H1 (cell line): ENCODE measurements at regions not wholly inside any gene's neighbourhood (a gene's known extent, or its start where the extent isn't known, plus 50 kb on each side); places are given as distances from the start of the nearest gene placed in this dataset.

Experiments
- EP300 ChIP-seq, 2 experiments: IDR thresholded peaks; 1 replicate in 1 of 2; 2 replicates in 1 of 2; pipeline ENCODE4 v1.6.1; 2011 to 2012; ENCODE audit warnings: low read depth in 2 of 2, low read length in 2 of 2, mild to moderate bottlenecking in 2 of 2, borderline replicate concordance in 1 of 2, inconsistent platforms in 1 of 2, moderate library complexity in 1 of 2
- POLR2A ChIP-seq, 2 experiments: IDR thresholded peaks; 1 replicate in 1 of 2; 2 replicates in 1 of 2; pipeline ENCODE4 v1.6.1; 2011; ENCODE audit warnings: low read depth in 2 of 2, low read length in 2 of 2, mild to moderate bottlenecking in 2 of 2; ENCODE audit errors: control extremely low read depth in 1 of 2
- POU5F1 ChIP-seq: IDR thresholded peaks from 2 replicates; pipeline ENCODE4 v1.6.1; 2011; ENCODE audit warnings: low read depth, mild to moderate bottlenecking, low read length, moderate library complexity
- RXRA ChIP-seq: IDR thresholded peaks from 2 replicates; pipeline ENCODE4 v1.6.1; 2011; ENCODE audit warnings: low read depth, mild to moderate bottlenecking, low read length, moderate library complexity; ENCODE audit not compliant: insufficient read depth
- TF ChIP-seq, protein P1 (sequence below), 3 experiments: IDR thresholded peaks; 1 replicate in 2 of 3; 2 replicates in 1 of 3; pipeline versions ENCODE4 v1.5.1 to v1.6.1; 2011; ENCODE audit warnings: low read length in 3 of 3, mild to moderate bottlenecking in 3 of 3, inconsistent platforms in 2 of 3, low read depth in 1 of 3, moderate library complexity in 1 of 3; ENCODE audit not compliant: insufficient read depth in 1 of 3; ENCODE audit errors: control extremely low read depth in 1 of 3

GRCh38 chr2:23118313-23118712 is 266.7 kb upstream of the KLHL29 start:
- no peak for TF ChIP-seq EP300 (IDR thresholded peaks at IDR 0.05; ENCODE audit: borderline replicate concordance in 1 of 2, low read depth in 2 of 2, low read length in 2 of 2)
- no peak for TF ChIP-seq RXRA
- TF ChIP-seq, protein P1, sequence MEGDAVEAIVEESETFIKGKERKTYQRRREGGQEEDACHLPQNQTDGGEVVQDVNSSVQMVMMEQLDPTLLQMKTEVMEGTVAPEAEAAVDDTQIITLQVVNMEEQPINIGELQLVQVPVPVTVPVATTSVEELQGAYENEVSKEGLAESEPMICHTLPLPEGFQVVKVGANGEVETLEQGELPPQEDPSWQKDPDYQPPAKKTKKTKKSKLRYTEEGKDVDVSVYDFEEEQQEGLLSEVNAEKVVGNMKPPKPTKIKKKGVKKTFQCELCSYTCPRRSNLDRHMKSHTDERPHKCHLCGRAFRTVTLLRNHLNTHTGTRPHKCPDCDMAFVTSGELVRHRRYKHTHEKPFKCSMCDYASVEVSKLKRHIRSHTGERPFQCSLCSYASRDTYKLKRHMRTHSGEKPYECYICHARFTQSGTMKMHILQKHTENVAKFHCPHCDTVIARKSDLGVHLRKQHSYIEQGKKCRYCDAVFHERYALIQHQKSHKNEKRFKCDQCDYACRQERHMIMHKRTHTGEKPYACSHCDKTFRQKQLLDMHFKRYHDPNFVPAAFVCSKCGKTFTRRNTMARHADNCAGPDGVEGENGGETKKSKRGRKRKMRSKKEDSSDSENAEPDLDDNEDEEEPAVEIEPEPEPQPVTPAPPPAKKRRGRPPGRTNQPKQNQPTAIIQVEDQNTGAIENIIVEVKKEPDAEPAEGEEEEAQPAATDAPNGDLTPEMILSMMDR (IDR thresholded peaks at IDR 0.05; ENCODE audit: control extremely low read depth in 1 of 3, insufficient read depth in 1 of 3, low read depth in 1 of 3, low read length in 3 of 3): no peak
- TF ChIP-seq POLR2A (IDR thresholded peaks at IDR 0.05; ENCODE audit: control extremely low read depth in 1 of 2, low read depth in 2 of 2, low read length in 2 of 2): no peak
- TF ChIP-seq POU5F1: no peak
